ENCODE measurements at regions not wholly inside any gene's neighbourhood (a gene's known extent, or its start where the extent isn't known, plus 50 kb on each side); places are given as distances from the start of the nearest gene placed in this dataset.

DNA sequence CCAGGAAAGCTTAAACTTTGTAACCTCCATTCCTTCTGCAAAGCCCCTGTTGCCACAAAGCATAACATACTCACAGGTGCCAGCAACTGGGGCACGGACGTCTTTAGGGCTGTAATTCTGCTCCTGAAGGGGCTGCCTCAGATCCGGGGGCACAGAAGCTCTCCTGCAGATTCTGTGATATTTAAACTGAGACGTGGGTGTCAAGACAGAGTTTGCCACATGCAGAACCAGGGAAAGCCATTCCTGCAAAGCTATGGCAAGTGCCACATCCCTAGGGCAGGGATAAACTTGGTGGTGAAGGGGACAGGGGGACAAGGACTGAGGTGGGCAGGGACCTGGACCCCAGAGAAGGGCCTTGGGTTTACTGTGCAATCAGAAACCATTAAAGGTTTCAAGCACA is 247.2 kb downstream of the EIPR1 start:
- Histone ChIP-seq H3K4me1 (ENCODE audit: insufficient read depth, low read length) (no peaks in the 10 kb centered on the region), H3K4me2 (ENCODE audit: insufficient read depth, low read length) (no peak overlapping the region), H3K36me3 (ENCODE audit: insufficient read depth, low read length) (no peaks in the 10 kb centered on the region), H2AFZ (ENCODE audit: low read length) (no peak overlapping the region), H3K27me3 (ENCODE audit: insufficient read depth, low read length) (no peaks in the 10 kb centered on the region), H4K20me1 (ENCODE audit: insufficient read depth, low read length) (no peaks in the 10 kb centered on the region), H3K4me3 (ENCODE audit: insufficient read depth, low read length) (no peak overlapping the region), H3K9me3 (ENCODE audit: low read depth, low read length) (no peaks in the 10 kb centered on the region), H3K27ac (ENCODE audit: low read depth, low read length) (no peak overlapping the region), H3K79me2 (ENCODE audit: insufficient read depth, low read length) (no peaks in the 10 kb centered on the region)
- TF ChIP-seq, protein P1, sequence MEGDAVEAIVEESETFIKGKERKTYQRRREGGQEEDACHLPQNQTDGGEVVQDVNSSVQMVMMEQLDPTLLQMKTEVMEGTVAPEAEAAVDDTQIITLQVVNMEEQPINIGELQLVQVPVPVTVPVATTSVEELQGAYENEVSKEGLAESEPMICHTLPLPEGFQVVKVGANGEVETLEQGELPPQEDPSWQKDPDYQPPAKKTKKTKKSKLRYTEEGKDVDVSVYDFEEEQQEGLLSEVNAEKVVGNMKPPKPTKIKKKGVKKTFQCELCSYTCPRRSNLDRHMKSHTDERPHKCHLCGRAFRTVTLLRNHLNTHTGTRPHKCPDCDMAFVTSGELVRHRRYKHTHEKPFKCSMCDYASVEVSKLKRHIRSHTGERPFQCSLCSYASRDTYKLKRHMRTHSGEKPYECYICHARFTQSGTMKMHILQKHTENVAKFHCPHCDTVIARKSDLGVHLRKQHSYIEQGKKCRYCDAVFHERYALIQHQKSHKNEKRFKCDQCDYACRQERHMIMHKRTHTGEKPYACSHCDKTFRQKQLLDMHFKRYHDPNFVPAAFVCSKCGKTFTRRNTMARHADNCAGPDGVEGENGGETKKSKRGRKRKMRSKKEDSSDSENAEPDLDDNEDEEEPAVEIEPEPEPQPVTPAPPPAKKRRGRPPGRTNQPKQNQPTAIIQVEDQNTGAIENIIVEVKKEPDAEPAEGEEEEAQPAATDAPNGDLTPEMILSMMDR (IDR thresholded peaks at IDR 0.05; ENCODE audit: extremely low read depth, low read depth, low read length), result no peak
- DNase-seq (ENCODE audit: insufficient read length, low spot score, missing footprints), result no peak

DNA sequence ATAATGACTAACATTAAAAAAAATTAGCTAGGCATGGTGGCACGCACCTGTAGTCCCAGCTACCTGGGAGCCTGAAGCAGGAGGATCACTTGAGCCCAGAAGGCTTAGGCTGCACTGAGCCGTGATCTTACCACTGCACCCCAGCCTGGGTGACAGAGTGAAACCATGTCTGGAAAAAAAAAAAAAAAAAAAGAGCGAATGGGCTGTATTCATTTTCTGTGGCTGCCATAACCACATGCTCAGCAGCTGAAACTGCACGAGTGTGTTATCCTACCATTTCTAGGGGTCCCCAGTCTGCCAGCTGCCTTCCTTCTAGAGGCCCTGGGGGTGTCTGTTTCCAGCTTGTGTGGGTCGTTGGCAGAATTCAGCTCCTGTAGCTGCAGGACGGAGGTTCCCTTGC is 247.8 kb downstream of the EIPR1 start:
- Histone ChIP-seq H3K27me3 (ENCODE audit: insufficient read depth, low read length) (no peaks in the 10 kb centered on the region), H3K4me1 (ENCODE audit: insufficient read depth, low read length) (no peaks in the 10 kb centered on the region), H3K27ac (ENCODE audit: low read depth, low read length) (no peak overlapping the region), H4K20me1 (ENCODE audit: insufficient read depth, low read length) (no peaks in the 10 kb centered on the region), H3K9me3 (ENCODE audit: low read depth, low read length) (no peaks in the 10 kb centered on the region), H3K4me3 (ENCODE audit: insufficient read depth, low read length) (no peak overlapping the region), H3K36me3 (ENCODE audit: insufficient read depth, low read length) (no peaks in the 10 kb centered on the region), H3K4me2 (ENCODE audit: insufficient read depth, low read length) (no peak overlapping the region), H2AFZ (ENCODE audit: low read length) (no peak overlapping the region), H3K79me2 (ENCODE audit: insufficient read depth, low read length) (no peaks in the 10 kb centered on the region)
- DNase-seq (ENCODE audit: insufficient read length, low spot score, missing footprints), result no peak
- TF ChIP-seq, protein P1 (IDR thresholded peaks at IDR 0.05; ENCODE audit: extremely low read depth, low read depth, low read length), result no peak

GRCh38 chr2:3128786-3129185 is 248.8 kb downstream of the EIPR1 start:
- Histone ChIP-seq H3K4me1 (ENCODE audit: insufficient read depth, low read length) (no peaks in the 10 kb centered on the region), H3K27ac (ENCODE audit: low read depth, low read length) (no peak overlapping the region), H3K36me3 (ENCODE audit: insufficient read depth, low read length) (no peaks in the 10 kb centered on the region), H3K79me2 (ENCODE audit: insufficient read depth, low read length) (no peaks in the 10 kb centered on the region), H4K20me1 (ENCODE audit: insufficient read depth, low read length) (no peaks in the 10 kb centered on the region), H3K27me3 (ENCODE audit: insufficient read depth, low read length) (no peaks in the 10 kb centered on the region), H3K4me2 (ENCODE audit: insufficient read depth, low read length) (no peak overlapping the region), H3K9me3 (ENCODE audit: low read depth, low read length) (no peaks in the 10 kb centered on the region), H2AFZ (ENCODE audit: low read length) (no peak overlapping the region), H3K4me3 (ENCODE audit: insufficient read depth, low read length) (no peak overlapping the region)
- no peak for DNase-seq (ENCODE audit: insufficient read length, low spot score, missing footprints)
- TF ChIP-seq, protein P1 (IDR thresholded peaks at IDR 0.05; ENCODE audit: extremely low read depth, low read depth, low read length), result no peak

- no peaks in the 10 kb centered on the region for H3K9me3 ChIP-seq (ENCODE audit: low read depth, low read length)
- DNase-seq (ENCODE audit: insufficient read length, low spot score, missing footprints), result no peak
- H4K20me1 ChIP-seq (ENCODE audit: insufficient read depth, low read length), result no peaks in the 10 kb centered on the region
- no peak overlapping the region for H2AFZ ChIP-seq (ENCODE audit: low read length)
- no peak overlapping the region for H3K27ac ChIP-seq (ENCODE audit: low read depth, low read length)
- H3K36me3 ChIP-seq (ENCODE audit: insufficient read depth, low read length), result no peaks in the 10 kb centered on the region
- no peaks in the 10 kb centered on the region for H3K4me1 ChIP-seq (ENCODE audit: insufficient read depth, low read length)
- no peak overlapping the region for H3K4me2 ChIP-seq (ENCODE audit: insufficient read depth, low read length)
- no peak overlapping the region for H3K4me3 ChIP-seq (ENCODE audit: insufficient read depth, low read length)
- TF ChIP-seq, protein P1 (IDR thresholded peaks at IDR 0.05; ENCODE audit: extremely low read depth, low read depth, low read length), result no peak
- no peaks in the 10 kb centered on the region for H3K79me2 ChIP-seq (ENCODE audit: insufficient read depth, low read length)
- no peaks in the 10 kb centered on the region for H3K27me3 ChIP-seq (ENCODE audit: insufficient read depth, low read length)
Observed at GRCh38 chr2:3127710-3128109, 249.9 kb downstream of the EIPR1 start.

All from osteoblast (primary cell).